CD4-positive, alpha-beta T cell treated with Interleukin-10 for 1 hour (primary cell): ENCODE measurements at regions not wholly inside any gene's neighbourhood (a gene's known extent, or its start where the extent isn't known, plus 50 kb on each side); places are given as distances from the start of the nearest gene placed in this dataset.
"Not testable (repeated sequence)": the region's sequence is repeated elsewhere in the genome, so short reads cannot be mapped to it uniquely, and the experiment has no call there.

ENCODE experiments used
- DNase-seq: peaks from one replicate; pipeline ENCODE4 v3.0.0-alpha.2; 2020

DNA sequence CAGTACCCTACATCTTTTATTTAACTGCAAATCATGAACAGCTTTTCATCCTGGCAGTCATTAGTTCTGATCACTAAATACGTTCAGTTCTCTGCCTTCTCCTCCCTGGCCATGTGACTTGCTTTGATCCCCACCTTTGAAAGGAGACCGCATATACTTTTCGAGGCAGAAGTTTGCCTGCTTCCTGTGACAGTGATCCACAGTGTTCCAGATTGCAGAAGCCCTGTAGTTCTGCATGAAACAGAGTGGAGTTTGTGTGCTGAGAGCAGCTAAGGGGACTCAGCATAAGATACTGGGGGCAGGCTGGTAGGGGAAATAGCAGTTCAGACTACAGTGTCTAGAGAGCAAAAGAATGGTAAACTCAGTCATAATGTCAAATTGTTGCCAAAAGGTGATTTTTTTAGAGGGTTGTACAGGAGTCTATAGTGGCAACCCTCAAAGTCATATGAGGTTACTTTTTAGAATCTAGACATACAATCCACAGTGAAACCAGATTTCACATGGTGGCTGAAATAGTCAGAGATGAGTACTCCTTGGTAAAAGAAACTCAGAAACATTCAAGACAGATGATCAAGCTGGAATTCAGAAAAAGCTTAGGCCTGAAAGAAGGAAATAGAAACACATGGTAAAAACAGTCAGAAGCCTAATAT is 1800.4 kb upstream of the CELF4 start:
- no peak for DNase-seq

DNA sequence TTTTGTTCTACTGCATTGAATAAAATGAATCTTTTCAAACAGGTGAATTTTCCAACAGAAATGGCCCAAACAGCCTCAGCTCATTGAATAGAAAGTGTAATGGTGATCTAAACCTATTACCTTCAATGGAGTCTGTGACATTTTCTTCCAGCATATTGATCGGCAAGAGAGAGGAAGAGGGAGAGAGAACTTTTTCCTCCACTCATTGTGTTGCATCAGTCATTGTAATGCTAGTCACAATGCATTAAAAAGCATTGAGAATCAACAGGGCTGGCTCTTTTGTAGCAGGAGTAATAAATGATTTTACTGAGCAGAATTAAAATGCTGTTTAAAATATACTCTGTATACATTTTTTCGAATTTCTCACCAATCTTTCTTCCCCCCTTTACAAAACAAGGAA is 1794.5 kb upstream of the CELF4 start:
- no peak for DNase-seq

DNA sequence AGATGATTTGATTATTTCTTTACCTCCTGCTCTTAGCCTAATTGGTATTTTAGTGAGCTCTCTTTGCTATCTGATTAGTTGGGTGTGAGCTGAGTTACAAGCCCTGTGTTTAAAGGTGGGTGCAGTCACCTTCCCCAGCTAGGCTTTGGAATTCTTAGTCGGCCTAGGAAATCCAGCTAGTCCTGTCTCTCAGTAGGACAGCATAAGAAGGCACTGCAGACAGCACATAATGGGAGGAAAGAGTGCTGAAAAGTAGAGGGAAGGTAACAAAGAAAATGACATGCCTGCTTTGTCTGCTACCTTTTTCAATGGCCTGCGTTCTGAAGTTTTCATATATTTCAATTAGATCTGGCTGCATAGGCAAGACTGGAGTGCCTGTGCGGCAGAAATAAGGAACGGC is 1794.0 kb upstream of the CELF4 start:
- no peak for DNase-seq

DNA sequence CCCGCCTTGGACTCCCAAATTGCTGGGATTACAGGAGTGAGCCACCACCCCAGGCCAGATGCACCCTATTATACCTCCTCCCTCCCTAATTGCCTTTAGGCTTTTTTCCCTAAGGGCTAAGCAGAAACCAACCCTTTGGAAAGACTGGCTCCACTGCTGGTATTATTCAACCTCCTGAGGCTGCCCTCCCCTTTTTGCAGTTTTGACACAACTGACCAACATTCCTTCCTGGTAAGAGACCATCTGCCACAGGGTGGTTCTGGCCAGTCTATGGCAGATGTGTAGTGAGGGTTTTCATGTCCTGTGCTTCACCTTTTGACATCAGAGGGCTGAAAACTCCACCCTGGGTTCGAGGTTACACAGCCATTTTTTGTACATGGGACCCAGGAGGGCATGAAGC is 1785.3 kb upstream of the CELF4 start:
- DNase-seq: no peak

DNA sequence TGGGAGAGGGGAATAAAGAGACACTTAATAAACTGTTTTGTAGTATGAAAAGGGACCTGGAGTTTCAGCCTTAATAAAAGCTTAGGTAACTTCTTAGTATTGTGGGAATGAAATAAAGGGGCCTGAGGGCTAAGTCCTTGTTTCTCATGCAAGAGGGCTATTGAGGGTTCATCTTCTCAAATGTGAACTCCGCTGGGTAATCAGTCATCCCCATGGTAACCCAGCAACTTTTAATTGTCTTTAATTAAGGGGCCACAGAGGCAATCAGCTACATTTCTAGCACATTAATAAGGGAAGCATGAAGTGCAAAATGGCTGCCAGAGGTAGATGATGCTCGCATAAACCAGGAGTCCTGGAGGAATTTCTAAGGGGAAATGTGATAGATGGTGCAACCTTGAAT is 1784.2 kb upstream of the CELF4 start:
- DNase-seq: no peak

DNA sequence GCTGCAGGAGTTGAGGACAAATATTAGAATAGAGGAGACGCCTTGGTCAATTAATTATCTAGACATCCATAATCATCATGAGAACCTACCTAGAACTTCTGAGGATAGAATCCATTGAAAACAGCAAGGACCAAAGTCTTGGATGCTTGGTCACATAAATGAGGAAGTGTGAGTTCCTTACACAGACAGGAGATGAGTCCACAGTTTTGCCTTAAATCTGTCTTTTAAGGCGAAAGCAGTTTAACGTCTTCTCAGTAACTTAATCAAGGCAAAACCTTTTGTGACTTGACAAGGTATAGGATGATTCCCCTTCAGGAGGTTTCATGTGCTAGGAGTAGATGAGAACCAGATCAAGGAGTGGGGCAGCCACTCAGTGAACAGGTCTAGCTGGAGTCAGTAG is 1783.2 kb upstream of the CELF4 start:
- DNase-seq: no peak

DNA sequence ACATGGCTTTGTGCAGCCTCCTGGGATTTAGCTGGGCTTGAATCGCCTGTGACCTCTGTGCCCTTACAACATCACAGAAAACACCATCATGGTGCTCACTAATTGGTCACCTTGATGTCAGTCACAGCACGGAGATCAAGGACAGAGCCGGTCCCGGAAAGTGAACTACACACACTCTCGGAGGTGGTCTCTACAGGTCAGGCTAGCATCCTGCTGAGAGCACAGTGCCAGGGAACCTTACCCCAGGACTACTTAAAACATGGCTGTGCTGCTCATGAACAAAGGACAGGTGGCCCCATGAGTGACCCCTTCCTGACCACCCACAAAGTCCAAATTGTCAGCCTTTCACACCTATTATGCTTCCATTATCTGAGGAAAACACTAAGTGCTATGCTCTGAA is 1782.1 kb upstream of the CELF4 start:
- no peak for DNase-seq

DNA sequence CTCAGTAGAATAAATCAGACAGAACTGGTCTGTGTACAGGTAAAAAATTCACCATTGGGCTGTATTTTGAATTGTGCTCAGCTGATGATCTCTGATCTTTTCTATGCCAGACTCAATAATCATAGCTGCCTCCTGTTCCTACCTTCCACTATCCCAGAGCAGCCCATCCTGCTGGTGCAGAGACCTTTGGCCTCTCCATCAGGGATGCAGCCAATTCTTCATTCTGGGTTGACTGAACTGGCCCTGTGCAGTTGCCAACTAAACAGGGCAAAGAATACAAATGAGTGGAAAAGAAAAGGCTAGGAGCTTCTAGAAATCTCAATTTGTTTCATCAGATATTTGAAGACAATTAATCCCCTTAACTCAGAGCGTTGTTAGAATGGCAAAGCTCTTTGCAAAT is 1781.3 kb upstream of the CELF4 start:
- no peak for DNase-seq

DNA sequence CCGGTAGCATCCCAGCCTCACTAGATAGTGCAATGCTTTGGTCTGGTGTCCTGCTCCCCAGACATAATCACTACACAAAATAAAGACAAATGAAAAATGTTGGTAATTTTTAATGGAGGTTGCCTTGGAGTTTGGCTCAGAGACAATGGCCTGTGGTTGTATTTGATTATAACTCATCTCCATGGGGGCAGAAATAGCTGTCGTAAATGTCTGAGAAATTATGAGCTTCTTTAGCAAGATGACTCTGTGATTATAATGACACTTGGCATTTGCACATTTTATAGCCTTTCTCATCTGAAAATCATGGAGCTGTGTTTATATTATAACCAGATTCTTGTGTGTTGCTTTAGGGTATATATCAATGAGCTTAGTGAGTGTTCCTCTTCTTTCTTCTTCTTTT is 1779.7 kb upstream of the CELF4 start:
- DNase-seq: no peak

DNA sequence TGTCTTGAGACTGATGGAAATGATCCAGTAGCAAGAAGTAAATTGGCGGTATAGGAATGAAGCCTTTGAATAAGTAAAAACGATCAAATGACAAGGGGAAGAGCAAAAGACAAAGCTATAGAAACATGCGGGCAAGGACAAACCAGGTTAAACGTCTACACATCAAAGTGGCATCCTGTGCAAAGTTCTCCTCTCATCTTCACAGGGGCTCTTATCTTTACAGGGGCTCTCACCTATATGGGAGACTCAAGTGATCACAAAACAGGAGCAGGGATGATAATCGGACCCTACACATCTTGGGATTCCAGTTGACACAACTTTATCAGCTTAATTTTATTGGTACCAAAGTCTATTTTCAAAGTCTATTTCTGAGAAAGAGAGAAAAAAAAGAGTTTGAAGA is 1778.9 kb upstream of the CELF4 start:
- DNase-seq: no peak

DNA sequence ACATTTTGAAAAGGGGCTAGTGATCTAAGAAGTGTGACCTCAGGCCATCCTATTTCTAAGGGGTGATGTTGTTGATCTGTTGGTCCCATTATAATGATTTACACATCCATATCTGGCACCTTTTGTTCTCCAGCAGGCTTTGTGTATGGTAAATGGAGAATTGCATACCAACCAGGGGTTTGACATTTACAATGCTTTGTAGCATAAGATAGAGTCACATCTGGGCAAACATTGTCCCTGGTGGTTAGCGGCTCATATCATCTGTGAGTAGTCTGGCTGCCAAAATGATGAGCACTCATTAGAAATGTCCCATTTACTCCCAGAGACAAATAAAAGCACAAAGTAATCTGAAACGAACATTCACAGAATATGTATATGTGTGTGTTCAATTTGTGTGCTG is 1775.5 kb upstream of the CELF4 start:
- no peak for DNase-seq

DNA sequence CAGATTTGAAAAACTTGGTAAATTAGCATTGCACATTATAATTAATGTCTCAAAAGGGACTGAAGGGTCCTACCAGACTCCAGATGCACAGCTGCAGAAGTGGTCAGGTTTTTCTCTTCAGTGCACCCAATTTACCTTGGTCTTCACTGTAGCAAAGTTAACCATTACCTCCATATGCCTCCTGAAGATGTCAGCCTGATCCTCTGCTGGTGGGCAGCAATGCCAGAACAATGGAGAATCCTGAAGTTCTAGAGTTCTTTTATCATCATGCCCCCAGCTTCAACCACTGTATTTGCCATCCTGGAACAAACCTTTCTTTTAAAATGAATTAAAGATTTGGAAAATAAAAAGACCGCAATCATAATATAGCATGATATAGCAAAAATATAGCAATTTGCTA is 1774.8 kb upstream of the CELF4 start:
- DNase-seq: no peak

DNA sequence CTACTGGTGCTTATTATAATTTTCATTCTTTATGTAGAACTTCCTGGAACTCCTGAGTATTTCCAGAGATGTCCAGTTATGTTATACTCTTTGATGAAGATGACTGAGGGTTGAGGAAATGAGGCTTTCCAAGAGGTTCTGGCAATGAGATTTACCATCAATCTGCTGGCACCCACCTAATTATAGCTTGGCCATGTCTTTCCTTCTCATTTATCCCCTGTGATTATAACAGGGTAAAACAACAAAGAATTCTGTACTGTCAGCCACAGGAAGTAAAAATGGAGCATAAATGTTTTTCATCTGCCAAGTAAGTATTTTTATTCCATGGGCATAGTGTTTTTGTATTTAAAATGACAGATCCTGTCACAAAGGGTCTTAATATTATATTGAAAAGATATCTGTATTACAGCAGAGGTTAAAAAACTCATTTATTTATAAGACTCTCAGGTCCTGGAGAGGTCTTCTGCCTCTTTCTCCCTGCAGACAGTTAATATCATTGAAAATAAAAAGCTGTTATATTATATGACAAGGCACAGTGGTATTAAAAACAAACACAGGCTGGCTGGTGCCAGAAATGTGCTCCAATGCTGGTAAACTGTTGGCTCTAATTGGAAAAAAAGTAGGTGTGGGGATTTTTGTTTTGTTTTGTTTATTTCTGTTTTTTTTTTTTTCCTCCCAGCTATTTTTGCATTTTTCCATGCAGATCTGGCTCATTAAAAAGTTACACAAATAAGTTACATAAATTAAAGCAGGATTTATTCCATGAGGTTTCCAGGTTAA is 1764.1 kb upstream of the CELF4 start:
- DNase-seq: no peak

DNA sequence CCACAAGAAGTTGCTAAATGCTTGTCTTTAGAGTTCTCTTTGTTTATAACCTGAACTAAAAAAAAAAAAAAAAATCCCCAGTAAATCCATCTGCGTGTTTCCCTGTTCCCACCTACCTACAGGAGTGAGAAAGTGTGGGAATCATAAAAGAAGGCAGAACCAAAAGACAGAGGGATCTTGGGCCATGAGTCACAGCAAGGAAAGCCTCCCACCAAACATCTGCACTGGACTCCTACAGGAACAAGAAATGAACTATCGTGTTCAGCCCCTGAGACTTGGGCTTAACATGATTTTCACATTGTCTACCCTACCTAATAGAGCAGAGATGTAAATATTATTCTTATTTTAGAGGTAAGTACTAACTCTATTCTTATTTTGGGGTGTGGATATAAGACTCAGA is 1761.2 kb upstream of the CELF4 start:
- DNase-seq: no peak

DNA sequence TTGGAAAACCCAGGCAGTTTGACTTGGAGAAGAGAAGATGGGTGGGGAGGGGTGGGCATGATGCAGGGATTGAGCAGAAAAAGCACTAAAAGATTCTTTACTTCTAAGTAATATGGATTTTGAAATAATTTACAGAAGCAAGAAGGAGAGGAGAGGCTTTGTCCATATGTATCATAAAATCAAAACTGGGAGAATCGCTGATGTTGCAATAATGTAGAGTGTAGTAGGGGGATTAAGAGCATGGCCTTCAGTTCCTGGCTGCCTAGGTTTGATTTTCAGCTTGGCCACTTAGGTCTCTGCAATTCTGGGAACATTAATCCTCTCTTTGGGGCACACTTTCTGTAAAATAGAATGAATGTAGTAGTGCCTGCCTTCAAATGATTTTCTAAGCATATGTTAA is 1760.4 kb upstream of the CELF4 start:
- no peak for DNase-seq

DNA sequence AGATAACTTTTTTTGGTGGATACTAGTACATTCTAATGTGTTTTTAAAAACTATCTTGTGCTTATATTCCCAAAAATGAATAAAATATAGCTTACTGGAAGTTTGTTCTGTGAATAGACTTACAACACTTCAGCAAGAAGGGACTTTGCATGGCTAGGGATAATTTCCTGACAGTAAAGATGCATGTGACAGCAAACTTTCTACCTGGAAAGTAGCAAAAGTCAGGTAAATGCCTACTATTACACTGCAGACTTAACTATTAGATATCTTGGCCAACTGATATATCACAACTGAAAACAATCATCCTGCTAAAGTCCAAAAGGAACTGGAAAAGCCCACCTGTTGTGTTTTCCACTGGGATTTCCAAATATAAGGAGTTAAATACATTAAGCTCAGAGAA is 1753.5 kb upstream of the CELF4 start:
- no peak for DNase-seq

DNA sequence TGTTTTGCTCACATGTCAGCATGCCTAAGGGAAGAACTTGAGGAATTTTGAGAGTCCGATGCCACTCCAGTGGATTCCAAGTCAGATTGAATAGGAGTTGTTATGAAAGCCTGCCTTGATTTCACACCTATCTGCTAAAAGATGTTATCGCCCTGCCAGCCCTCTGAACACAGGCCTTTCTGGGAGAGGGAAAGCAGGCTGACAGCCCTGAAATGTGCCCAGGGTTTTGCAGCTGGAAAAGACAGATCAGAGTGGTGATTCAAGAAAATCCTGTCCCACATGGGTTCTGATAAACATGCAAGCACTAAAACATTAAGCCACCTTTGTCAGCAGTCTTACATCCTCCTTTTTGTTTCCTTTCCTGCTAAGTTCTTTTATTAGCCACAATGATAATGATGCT is 1752.9 kb upstream of the CELF4 start:
- DNase-seq: no peak

DNA sequence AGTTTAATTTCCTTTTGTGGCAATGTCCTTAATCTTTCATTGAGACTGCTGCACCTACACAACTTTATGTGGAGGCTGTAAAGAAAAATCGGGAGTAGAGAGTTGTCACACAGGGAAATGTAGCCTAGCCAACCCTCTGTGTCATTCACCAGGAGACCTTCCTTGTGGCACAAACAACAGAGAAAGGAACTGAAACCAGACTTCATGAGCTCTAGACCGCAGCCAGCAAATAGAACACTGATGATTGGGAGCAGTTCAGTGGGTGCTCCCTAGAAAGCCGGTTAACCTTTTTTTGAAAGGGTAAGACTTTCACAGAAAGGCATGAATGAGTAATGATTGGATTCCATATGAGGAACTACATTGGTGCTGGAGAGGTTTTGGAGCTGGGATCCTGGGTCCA is 1752.4 kb upstream of the CELF4 start:
- DNase-seq: no peak

DNA sequence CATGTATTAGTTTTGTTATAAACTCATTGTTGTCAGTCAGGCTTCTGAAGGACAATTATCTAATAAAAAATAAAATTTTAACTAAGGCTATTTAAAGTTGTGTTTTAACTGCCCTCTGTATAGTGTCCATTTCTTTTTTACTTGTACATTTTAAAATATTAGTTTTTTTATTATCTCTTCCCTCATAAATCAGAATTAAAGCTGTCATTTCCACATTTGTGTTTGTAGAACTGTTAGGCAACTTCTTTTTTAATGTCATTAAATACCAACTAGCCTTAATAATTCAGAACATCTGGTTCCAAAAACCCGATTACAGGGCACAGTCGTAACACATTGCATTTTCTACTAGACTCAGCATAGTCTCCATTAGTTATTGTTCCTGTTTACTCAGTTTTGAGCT is 1749.0 kb upstream of the CELF4 start:
- no peak for DNase-seq

DNA sequence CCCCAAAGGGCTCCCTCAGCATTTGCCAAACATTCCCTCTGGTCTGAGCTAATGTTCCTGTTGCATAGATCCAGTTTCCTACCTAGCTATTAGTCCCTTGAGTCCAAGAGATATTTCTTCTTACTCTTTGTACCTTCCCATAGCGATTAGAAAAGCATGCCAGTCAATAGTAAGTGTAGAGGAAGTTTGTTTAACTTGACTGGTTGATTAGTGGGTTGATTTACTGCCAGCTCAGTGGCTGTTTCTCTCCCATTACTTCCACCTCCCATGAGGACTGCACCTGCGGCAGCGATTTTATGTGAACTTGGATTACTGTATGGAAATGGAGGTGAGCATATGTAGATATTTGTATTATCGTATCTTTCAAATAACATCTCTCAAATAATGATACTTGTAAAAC is 1748.4 kb upstream of the CELF4 start:
- no peak for DNase-seq

DNA sequence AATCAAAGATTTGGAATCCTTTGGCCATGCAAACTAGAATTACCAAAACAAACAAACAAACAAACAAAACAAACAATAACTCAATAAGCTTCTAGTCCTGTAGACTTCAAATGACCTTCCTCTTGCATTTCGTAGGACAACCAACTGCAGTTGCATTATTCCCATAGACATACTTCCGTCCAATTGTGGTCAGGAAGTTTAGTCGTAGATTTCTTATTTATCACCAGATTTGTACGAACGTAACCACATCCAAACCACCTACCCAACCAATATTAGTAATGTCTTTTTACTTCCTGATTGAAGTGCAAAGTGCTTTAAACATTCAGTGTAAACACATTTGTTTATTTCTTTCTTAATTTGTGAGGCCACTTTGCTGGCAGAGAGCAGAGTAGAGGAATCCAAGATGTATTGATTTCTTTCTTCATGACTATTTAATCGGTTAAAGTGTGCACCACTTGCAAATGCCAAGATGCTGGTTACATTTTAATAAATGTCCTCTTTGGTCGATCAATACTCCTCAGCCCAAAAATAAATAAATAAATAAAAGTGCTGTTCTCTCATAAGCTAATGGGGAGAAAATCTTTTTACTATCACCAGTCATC is 1745.6 kb upstream of the CELF4 start:
- no peak for DNase-seq

DNA sequence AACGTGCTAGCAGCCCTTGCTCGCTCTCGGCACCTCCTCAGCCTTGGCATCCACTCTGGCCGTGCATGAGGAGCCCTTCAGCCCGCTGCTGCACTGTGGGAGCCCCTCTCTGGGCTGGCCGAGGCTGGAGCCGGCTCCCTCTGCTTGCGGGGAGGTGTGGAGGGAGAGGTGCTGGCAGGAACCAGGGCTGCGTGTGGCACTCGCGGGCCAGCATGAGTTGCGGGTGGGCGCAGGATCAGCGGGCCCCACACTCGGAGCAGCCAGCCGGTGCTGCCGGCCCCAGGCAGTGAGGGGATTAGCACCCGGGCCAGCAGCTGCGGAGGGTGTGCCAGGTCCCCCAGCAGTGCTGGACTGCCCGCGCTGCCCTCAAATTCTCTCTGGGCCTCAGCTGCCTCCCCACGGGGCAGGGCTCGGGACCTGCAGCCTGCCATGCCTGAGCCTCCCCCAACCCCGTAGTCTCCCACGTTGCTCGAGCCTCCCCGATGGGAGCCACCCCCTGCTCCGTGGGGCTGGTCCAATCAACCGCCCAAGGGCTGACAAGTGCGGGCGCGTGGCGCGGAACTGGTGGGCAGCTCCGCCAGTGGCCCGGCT is 1743.4 kb upstream of the CELF4 start:
- DNase-seq: not testable (repeated sequence)

DNA sequence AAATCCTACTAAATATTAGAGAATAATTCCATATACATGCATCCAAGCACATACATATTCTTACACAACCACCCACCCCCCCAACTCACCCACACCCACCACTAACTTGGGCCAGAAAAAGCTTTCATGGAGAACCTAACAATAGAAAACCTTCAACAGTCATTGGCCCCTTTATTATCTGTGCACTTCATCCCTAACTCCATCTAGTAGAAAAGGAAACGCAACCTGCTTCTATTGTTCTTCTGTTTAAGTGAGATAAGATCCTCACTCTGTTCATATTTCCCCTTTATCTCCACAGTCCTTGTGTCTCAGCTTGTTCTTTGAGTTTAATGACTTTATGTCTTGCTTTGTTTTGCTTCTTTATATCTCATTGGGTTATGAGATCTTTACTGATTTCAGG is 1740.2 kb upstream of the CELF4 start:
- DNase-seq: no peak

DNA sequence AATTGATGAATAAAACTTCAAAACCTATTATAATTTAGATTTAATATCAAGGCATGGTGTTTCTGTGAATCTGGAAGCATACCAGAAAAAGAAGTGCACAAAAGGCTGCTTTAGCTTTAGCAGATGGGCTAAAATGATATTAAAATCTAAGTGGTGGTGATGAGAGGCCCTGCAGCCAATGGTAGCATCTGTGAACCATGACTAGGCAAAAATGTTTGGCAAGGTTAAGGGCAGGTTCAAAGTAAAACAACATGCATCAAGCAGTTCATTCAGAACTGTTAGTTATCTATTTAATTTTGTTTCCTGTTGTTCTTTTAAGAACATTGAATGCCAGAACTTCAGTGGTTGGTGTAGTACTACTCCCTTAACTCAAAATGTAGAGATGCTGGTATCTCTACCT is 1736.9 kb upstream of the CELF4 start:
- DNase-seq: no peak
